GM12878 (cell line): ENCODE measurements at regions not wholly inside any gene's neighbourhood (a gene's known extent, or its start where the extent isn't known, plus 50 kb on each side); places are given as distances from the start of the nearest gene placed in this dataset.

Source experiments
- ATAC-seq: fragments of 200-7000 bp; cut with Tn5 transposase; 3 replicates; pipeline ENCODE4 v1.9.1; 2020; ENCODE audit warnings: mild to moderate bottlenecking, moderate library complexity
- BruUV-seq: library from RNA; stranded (reverse); fragments of 400-500 nt; replicated peaks from 2 replicates; lab custom pipeline; 2021; lab: Mats Ljungman, UMichigan
- CTCF ChIA-PET: fragments of 300-600 bp; sonication (Branson Sonifier 250); formaldehyde crosslinking; extraction: SDS; loops from one replicate; lab custom pipeline; 2021; ENCODE audit warnings: inconsistent platforms; lab: Yijun Ruan, JAX
- POLR2A ChIA-PET: fragments of 350-600 bp; formaldehyde crosslinking; extraction: SDS; loops from one replicate; lab custom pipeline; 2021; ENCODE audit warnings: inconsistent platforms; lab: Charles Lee
- RAD21 ChIA-PET: fragments of 300-600 bp; sonication (Branson Sonifier 250); formaldehyde crosslinking; loops from one replicate; lab custom pipeline; 2023; ENCODE audit warnings: antibody characterized with exemption; ENCODE audit not compliant: unreplicated experiment; lab: Charles Lee
- SMC1A ChIA-PET: fragments of 300-600 bp; sonication (Branson Sonifier 250); formaldehyde crosslinking; loops from one replicate; lab custom pipeline; 2023; ENCODE audit not compliant: unreplicated experiment, uncharacterized antibody; lab: Charles Lee
- DNase-seq: peaks from one replicate; pipeline ENCODE4 v3.0.0-alpha.2; 2011; ENCODE audit warnings: low read depth, low spot score
- FAIRE-seq: peaks from 3 replicates; lab custom pipeline; 2011; peaks lifted over from hg19 to GRCh38; lab: Jason Lieb, UNC
- H2AFZ ChIP-seq: 2 replicates; pipeline ENCODE4 v1.6.0; 2011; ENCODE audit warnings: low read depth, low read length, control low read depth; ENCODE audit not compliant: control insufficient read depth
- H3K27ac ChIP-seq: 2 replicates; pipeline ENCODE4 v1.5.1; 2011; ENCODE audit warnings: control low read depth; ENCODE audit not compliant: control insufficient read depth, insufficient read depth
- H3K27me3 ChIP-seq, 2 experiments: replicated peaks in 1 of 2; 2 replicates each; pipeline versions ENCODE4 v1.6.0 to v1.6.1; 2011; ENCODE audit warnings: low read length in 1 of 2; ENCODE audit not compliant: control insufficient read depth in 2 of 2, insufficient read depth in 2 of 2
- H3K36me3 ChIP-seq, 2 experiments: 2 replicates each; pipeline ENCODE4 v1.5.1; 2011; ENCODE audit warnings: low read length in 1 of 2; ENCODE audit not compliant: control insufficient read depth in 2 of 2, insufficient read depth in 2 of 2
- H3K4me1 ChIP-seq: 2 replicates; pipeline ENCODE4 v1.6.1; 2011; ENCODE audit warnings: mild to moderate bottlenecking, low read length, moderate library complexity, mixed read lengths; ENCODE audit not compliant: control insufficient read depth, insufficient read depth
- H3K4me2 ChIP-seq: 2 replicates; pipeline ENCODE4 v1.6.0; 2011; ENCODE audit warnings: control low read depth; ENCODE audit not compliant: control insufficient read depth, insufficient read depth
- H3K4me3 ChIP-seq: fragments of 200-600 bp; sonication (generic); 2 replicates; pipeline ENCODE4 v1.5.1; 2016
- H3K79me2 ChIP-seq: 2 replicates; pipeline ENCODE4 v1.6.0; 2011; ENCODE audit warnings: low read length; ENCODE audit not compliant: control insufficient read depth, insufficient read depth
- H3K9ac ChIP-seq: 2 replicates; pipeline ENCODE4 v1.8.0; 2011; ENCODE audit warnings: low read length, control low read depth, mixed read lengths; ENCODE audit not compliant: control insufficient read depth, insufficient read depth
- H3K9me3 ChIP-seq: replicated peaks from 3 replicates; pipeline ENCODE4 v1.5.1; 2011; ENCODE audit warnings: mild to moderate bottlenecking, low read length; ENCODE audit not compliant: control insufficient read depth, insufficient read depth
- H4K20me1 ChIP-seq: 2 replicates; pipeline ENCODE4 v1.6.0; 2011; ENCODE audit not compliant: control insufficient read depth, insufficient read depth
- BCLAF1 ChIP-seq: fragments of 450-650 bp; IDR thresholded peaks from 2 replicates; pipeline ENCODE4 v1.6.1; 2017; ENCODE audit warnings: antibody characterized with exemption, mild to moderate bottlenecking, moderate library complexity
- NR2F1 ChIP-seq: fragments of 450-650 bp; conservative IDR thresholded peaks from 2 replicates; pipeline ENCODE4 v1.6.1; 2017; ENCODE audit warnings: mild to moderate bottlenecking
- NRF1 ChIP-seq: conservative IDR thresholded peaks from 2 replicates; pipeline ENCODE4 v1.6.1; 2011; ENCODE audit warnings: mild to moderate bottlenecking, low read depth, low read length, improper control_type of control experiment
- PML ChIP-seq: IDR thresholded peaks from 2 replicates; pipeline ENCODE4 v1.6.1; 2012; ENCODE audit warnings: low read length, inconsistent platforms
- SUPT20H ChIP-seq: IDR thresholded peaks from 2 replicates; pipeline ENCODE4 v1.6.1; 2011; ENCODE audit warnings: low read depth, mild to moderate bottlenecking, low read length, moderate library complexity, borderline replicate concordance; ENCODE audit not compliant: control insufficient read depth
- TCF12 ChIP-seq: IDR thresholded peaks from 2 replicates; pipeline ENCODE4 v1.6.1; 2011; ENCODE audit warnings: low read depth, mild to moderate bottlenecking, low read length
- WGBS: methylation state at CpG from one replicate; pipeline ENCODE4 v1.1.6; 2016; ENCODE audit warnings: low lambda C conversion rate; ENCODE audit not compliant: insufficient replicate concordance, insufficient coverage; ENCODE audit errors: missing lambda C conversion rate; 5-methylcytosine and 5-hydroxymethylcytosine counted together
- in situ Hi-C: fragments of 300-500 bp; cut with MboI; formaldehyde crosslinking; loops from 9 replicates; pipeline ENCODE4 v1.14.3; 2018; ENCODE audit warnings: mixed read lengths
- intact Hi-C: fragments of 100-400 bp; cut with micrococcal nuclease; formaldehyde crosslinking; loops from one replicate; pipeline ENCODE4 v1.14.2; 2022; ENCODE audit not compliant: unreplicated experiment

- ChIA-PET CTCF (no interaction called here), RAD21 (no interaction called here), POLR2A (no interaction called here), SMC1A (no interaction called here)
- 63% methylated on average over 3 of the region's 3 CpGs for WGBS
- H3K4me2 ChIP-seq: no peak overlapping the region
- no peaks in the 10 kb centered on the region for H3K36me3 ChIP-seq
- in situ Hi-C loops: no loop called here
- no peaks in the 10 kb centered on the region; a peak in 1 of 4 replicates for H3K27me3 ChIP-seq
- no peak overlapping the region for H3K9ac ChIP-seq
- no peak for TF ChIP-seq TCF12
- no peak for TF ChIP-seq PML
- TF ChIP-seq NRF1: no peak
- no peak for TF ChIP-seq BCLAF1
- TF ChIP-seq NR2F1: no peak
- no peak for TF ChIP-seq SUPT20H
- no peak overlapping the region for H3K4me3 ChIP-seq
- no peak for ATAC-seq
- no peaks in the 10 kb centered on the region for H3K79me2 ChIP-seq
- no peaks in the 10 kb centered on the region for H4K20me1 ChIP-seq
- no peak for FAIRE-seq
- H2AFZ ChIP-seq: no peak overlapping the region
- H3K9me3 ChIP-seq: no peaks in the 10 kb centered on the region
- no peak for DNase-seq
- no TSS peak for BruUV-seq
- no peaks in the 10 kb centered on the region for H3K4me1 ChIP-seq
- no peak overlapping the region for H3K27ac ChIP-seq
- intact Hi-C loops: no loop called here
Observed at GRCh38 chr9:78782234-78782633, 485.3 kb downstream of the PSAT1 start.
